Astrocyte of the spinal cord (primary cell): ENCODE measurements at regions not wholly inside any gene's neighbourhood (a gene's known extent, or its start where the extent isn't known, plus 50 kb on each side); places are given as distances from the start of the nearest gene placed in this dataset.

ENCODE experiments used
- DNase-seq: peaks from one replicate; pipeline ENCODE4 v3.0.0; 2011; ENCODE audit warnings: low read depth, low spot score
- H3K4me3 ChIP-seq: 2 replicates; pipeline ENCODE4 v1.5.1; 2011; ENCODE audit warnings: low read depth, mild to moderate bottlenecking, low read length, moderate library complexity
- CTCF ChIP-seq: IDR thresholded peaks from 2 replicates; pipeline ENCODE4 v1.5.1; 2012; ENCODE audit warnings: low read depth, mild to moderate bottlenecking, low read length, inconsistent platforms
- in situ Hi-C: cut with HindIII; loops from 2 replicates; pipeline ENCODE4 v1.10.0; 2017; ENCODE audit warnings: low sequenced_read_pairs

GRCh38 chr6:6402006-6402405, 81.5 kb upstream of the F13A1 start:
- in situ Hi-C loops = no loop called here
- no peak for TF ChIP-seq CTCF
- no peak for DNase-seq
- no peak overlapping the region for H3K4me3 ChIP-seq

DNA sequence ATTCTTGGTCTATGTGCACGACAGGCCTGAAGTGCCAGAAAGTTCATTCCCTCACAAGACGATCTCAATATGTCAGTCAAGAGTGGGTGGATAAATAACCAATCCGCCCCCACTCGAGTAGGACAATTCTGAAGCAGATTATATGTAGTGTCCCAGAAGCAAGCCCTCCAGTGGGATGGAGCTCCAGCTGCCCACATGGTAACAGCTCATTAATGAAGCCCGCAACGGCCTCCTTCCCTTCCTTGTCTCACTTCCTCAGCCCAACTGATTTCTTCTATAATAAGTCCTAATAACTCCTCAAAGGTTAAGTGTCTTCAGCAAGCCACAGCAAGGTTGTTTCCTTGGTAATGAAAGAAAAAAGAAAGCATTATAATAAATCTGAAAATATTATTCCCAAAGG, 82.1 kb upstream of the F13A1 start:
- TF ChIP-seq CTCF = no peak
- in situ Hi-C loops = no loop called here
- H3K4me3 ChIP-seq = no peak overlapping the region
- no peak for DNase-seq

GRCh38 chr6:6405031-6405430, 84.6 kb upstream of the F13A1 start:
- no peak overlapping the region for H3K4me3 ChIP-seq
- in situ Hi-C loops = no loop called here
- DNase-seq = no peak
- TF ChIP-seq CTCF = no peak

DNA sequence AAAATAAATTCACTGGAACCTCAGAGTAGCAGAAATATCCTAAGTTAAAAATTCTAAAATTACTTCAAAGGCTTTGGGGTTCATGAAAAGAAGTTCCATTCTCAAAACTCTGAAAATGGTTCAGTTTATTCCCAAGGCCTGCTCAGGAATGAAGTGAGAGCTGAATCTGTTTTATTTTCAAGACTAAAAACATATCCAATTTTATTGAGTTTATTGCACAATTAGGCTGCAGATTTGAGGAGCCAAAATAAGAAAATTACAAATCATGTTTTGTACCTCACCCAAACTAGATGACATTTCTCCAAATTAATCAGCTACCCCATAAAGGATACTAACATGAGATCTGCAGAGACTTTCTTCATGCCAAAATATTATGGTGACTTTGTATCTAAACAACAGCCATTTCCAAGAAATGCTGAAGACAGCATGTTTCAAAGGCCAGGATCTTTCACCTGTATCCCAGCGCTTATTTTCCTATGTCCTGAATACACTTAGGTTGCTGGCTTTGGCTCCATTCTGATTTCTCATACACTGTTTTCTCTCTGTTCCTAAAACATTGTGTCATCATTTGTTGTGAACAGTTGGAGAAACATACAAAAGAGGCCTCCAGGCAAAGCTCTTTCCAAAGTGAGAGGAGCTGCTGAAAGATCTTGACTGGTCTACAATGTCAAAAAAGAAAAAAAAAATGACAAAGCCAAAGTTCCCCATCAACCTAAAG, 85.7 kb upstream of the F13A1 start:
- in situ Hi-C loops = no loop called here
- TF ChIP-seq CTCF = no peak
- no peak for DNase-seq
- no peak overlapping the region for H3K4me3 ChIP-seq

- H3K4me3 ChIP-seq = no peak overlapping the region
- in situ Hi-C loops = no loop called here
- DNase-seq = no peak
- TF ChIP-seq CTCF = no peak
Observed at GRCh38 chr6:6406715-6407070, 86.2 kb upstream of the F13A1 start.

DNA sequence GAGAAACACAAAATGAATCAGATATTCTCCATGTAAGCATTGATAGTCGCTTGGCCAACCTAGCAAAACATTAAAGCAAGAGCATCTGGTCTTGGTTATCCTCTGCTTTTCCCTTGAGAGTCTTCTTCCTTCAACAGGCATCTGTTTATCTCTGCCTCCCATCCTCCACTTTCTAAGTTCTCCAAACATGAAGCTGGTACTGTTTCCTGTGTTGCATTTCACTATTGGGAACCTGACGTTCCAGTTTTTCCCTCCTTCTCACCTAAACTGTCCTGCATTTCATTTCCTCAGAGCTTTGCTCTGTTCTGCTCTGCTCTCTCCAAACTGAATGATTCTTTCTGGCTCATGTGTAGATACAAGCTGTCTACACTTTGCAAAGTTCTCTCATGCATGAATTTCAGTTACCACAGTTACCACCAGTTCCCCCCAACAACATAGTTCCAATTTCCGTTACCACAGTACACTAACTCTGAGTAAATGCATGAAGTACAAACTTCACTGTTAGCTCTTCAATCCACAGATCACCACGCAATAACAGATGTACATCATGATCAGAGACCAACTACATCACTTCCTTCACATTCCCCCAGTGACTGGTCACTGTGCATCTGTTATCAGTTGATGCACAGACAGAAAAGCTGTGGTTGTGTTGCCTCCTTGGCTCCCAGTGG, 86.7 kb upstream of the F13A1 start:
- DNase-seq = no peak
- H3K4me3 ChIP-seq = no peak overlapping the region
- TF ChIP-seq CTCF = no peak
- in situ Hi-C loops = no loop called here
